IMR-90 (cell line): ENCODE measurements at regions not wholly inside any gene's neighbourhood (a gene's known extent, or its start where the extent isn't known, plus 50 kb on each side); places are given as distances from the start of the nearest gene placed in this dataset.

Experiments
- ATAC-seq: fragments of 200-7000 bp; cut with Tn5 transposase; 2 replicates; pipeline ENCODE4 v1.9.1; 2020; ENCODE audit warnings: low read depth, mild to moderate bottlenecking, moderate library complexity
- BruUV-seq: library from RNA; stranded (reverse); fragments of 400-500 nt; replicated peaks from 2 replicates; lab custom pipeline; 2021; lab: Mats Ljungman, UMichigan
- CTCF ChIA-PET: fragments of 300-600 bp; formaldehyde crosslinking; extraction: SDS; loops from one replicate; lab custom pipeline; 2021; ENCODE audit warnings: antibody characterized with exemption; lab: Yijun Ruan, JAX
- POLR2A ChIA-PET: fragments of 300-600 bp; sonication (Branson Sonifier 250); formaldehyde crosslinking; loops from one replicate; lab custom pipeline; 2022; ENCODE audit warnings: antibody characterized with exemption; ENCODE audit not compliant: unreplicated experiment; lab: Charles Lee
- DNase-seq: peaks from one replicate; pipeline ENCODE4 v3.0.0; 2013
- H2AFZ ChIP-seq: replicated peaks from 2 replicates; pipeline ENCODE3; 2013; ENCODE audit warnings: low read length, mild to moderate bottlenecking; ENCODE audit not compliant: poor library complexity
- H2AK5ac ChIP-seq: 2 replicates; pipeline ENCODE4 v1.6.1; 2013; ENCODE audit warnings: low read depth, low read length, inconsistent platforms
- H2AK9ac ChIP-seq: replicated peaks from 2 replicates; pipeline ENCODE3; 2013; ENCODE audit warnings: mild to moderate bottlenecking, low read depth, low read length, moderate library complexity; ENCODE audit not compliant: poor library complexity
- H2BK120ac ChIP-seq: 2 replicates; pipeline ENCODE4 v1.6.1; 2013; ENCODE audit warnings: low read depth, low read length, inconsistent platforms
- H2BK15ac ChIP-seq: 3 replicates; pipeline ENCODE4 v1.6.1; 2013; ENCODE audit warnings: low read depth, low read length, inconsistent platforms
- H2BK20ac ChIP-seq: 2 replicates; pipeline ENCODE4 v1.6.1; 2013; ENCODE audit warnings: low read depth, mild to moderate bottlenecking, inconsistent platforms, low read length, moderate library complexity
- H2BK5ac ChIP-seq: 2 replicates; pipeline ENCODE4 v1.6.1; 2013; ENCODE audit warnings: mild to moderate bottlenecking, low read depth, low read length, inconsistent platforms; ENCODE audit not compliant: poor library complexity, severe bottlenecking
- H3K14ac ChIP-seq: replicated peaks from 2 replicates; pipeline ENCODE4 v1.6.1; 2013; ENCODE audit warnings: low read depth, low read length, inconsistent platforms
- H3K18ac ChIP-seq: 2 replicates; pipeline ENCODE4 v1.6.1; 2013; ENCODE audit warnings: low read depth, low read length, control low read depth
- H3K23ac ChIP-seq: 2 replicates; pipeline ENCODE4 v1.6.1; 2013; ENCODE audit warnings: low read depth, low read length, inconsistent platforms
- H3K27ac ChIP-seq: 2 replicates; pipeline ENCODE4 v1.5.1; 2013; ENCODE audit warnings: mild to moderate bottlenecking, control low read depth, low read length; ENCODE audit not compliant: insufficient read depth
- H3K27me3 ChIP-seq: 2 replicates; pipeline ENCODE4 v1.6.1; 2013; ENCODE audit warnings: low read length; ENCODE audit not compliant: control insufficient read depth, insufficient read depth
- H3K36me3 ChIP-seq: 2 replicates; pipeline ENCODE4 v1.6.1; 2013; ENCODE audit warnings: low read length, mixed read lengths; ENCODE audit not compliant: control insufficient read depth, insufficient read depth
- H3K4ac ChIP-seq: 2 replicates; pipeline ENCODE4 v1.6.1; 2013; ENCODE audit warnings: low read depth, low read length, inconsistent platforms
- H3K4me1 ChIP-seq: 2 replicates; pipeline ENCODE4 v1.6.1; 2013; ENCODE audit warnings: low read length, mixed read lengths; ENCODE audit not compliant: control insufficient read depth, insufficient read depth
- H3K4me2 ChIP-seq: 2 replicates; pipeline ENCODE4 v1.6.1; 2013; ENCODE audit warnings: low read depth, mild to moderate bottlenecking, control low read depth, low read length, moderate library complexity
- H3K4me3 ChIP-seq: 2 replicates; pipeline ENCODE4 v1.5.1; 2013; ENCODE audit warnings: low read depth, mild to moderate bottlenecking, control low read depth, low read length, moderate library complexity; ENCODE audit not compliant: insufficient read depth
- H3K56ac ChIP-seq: 2 replicates; pipeline ENCODE4 v1.6.1; 2013; ENCODE audit warnings: low read length, inconsistent platforms; ENCODE audit not compliant: insufficient read depth; ENCODE audit errors: extremely low read depth
- H3K79me1 ChIP-seq, 2 experiments: 2 replicates each; pipeline ENCODE4 v1.6.1; 2013; ENCODE audit warnings: low read length in 2 of 2, inconsistent platforms in 1 of 2, low read depth in 1 of 2
- H3K9ac ChIP-seq: 2 replicates; pipeline ENCODE4 v1.6.1; 2013; ENCODE audit warnings: low read depth, low read length, control low read depth
- H3K9me1 ChIP-seq: 2 replicates; pipeline ENCODE4 v1.6.1; 2013; ENCODE audit warnings: low read length, inconsistent platforms; ENCODE audit not compliant: insufficient read depth
- H3K9me3 ChIP-seq: 2 replicates; pipeline ENCODE4 v1.6.1; 2013; ENCODE audit warnings: low read length; ENCODE audit not compliant: control insufficient read depth, insufficient read depth
- H4K20me1 ChIP-seq: 2 replicates; pipeline ENCODE4 v1.6.1; 2013; ENCODE audit warnings: low read length, inconsistent platforms; ENCODE audit not compliant: insufficient read depth
- H4K5ac ChIP-seq: 2 replicates; pipeline ENCODE4 v1.6.1; 2013; ENCODE audit warnings: mild to moderate bottlenecking, low read depth, low read length, control low read depth
- H4K8ac ChIP-seq, 2 experiments: 2 replicates each; pipeline ENCODE4 v1.6.1; 2013; ENCODE audit warnings: low read depth in 2 of 2, low read length in 2 of 2, control low read depth in 1 of 2, inconsistent platforms in 1 of 2
- H4K91ac ChIP-seq: 2 replicates; pipeline ENCODE4 v1.6.1; 2013; ENCODE audit warnings: low read depth, low read length, inconsistent platforms; ENCODE audit not compliant: insufficient read depth
- BHLHE40 ChIP-seq: fragments of 150-350 bp; IDR thresholded peaks from 2 replicates; pipeline ENCODE4 v1.6.1; 2016; ENCODE audit warnings: mild to moderate bottlenecking, low read depth, low read length
- MAFK ChIP-seq: IDR thresholded peaks from 2 replicates; pipeline ENCODE4 v1.6.1; 2012; ENCODE audit warnings: low read depth, low read length, improper control_type of control experiment
- RFX5 ChIP-seq: IDR thresholded peaks from 2 replicates; pipeline ENCODE4 v1.8.0; 2012; ENCODE audit warnings: low read depth, mild to moderate bottlenecking, low read length, moderate library complexity
- WGBS, 2 experiments: methylation state at CpG; one replicate each; pipeline versions ENCODE4 v1.1.5 to v1.1.7; 2013; ENCODE audit warnings: missing lambda C conversion rate in 2 of 2; ENCODE audit not compliant: insufficient read length in 1 of 2; ENCODE audit errors: extremely low coverage in 2 of 2; 5-methylcytosine and 5-hydroxymethylcytosine counted together
- dilution Hi-C: fragments of 300-500 bp; cut with HindIII; formaldehyde crosslinking; loops from one replicate; pipeline ENCODE4 v1.14.3; 2018; ENCODE audit warnings: low sequenced_read_pairs; ENCODE audit not compliant: unreplicated experiment
- in situ Hi-C: fragments of 300-500 bp; cut with MboI; formaldehyde crosslinking; loops from 3 replicates; pipeline ENCODE4 v1.14.3; 2019; ENCODE audit warnings: low sequenced_read_pairs, inconsistent platforms, mixed read lengths
- intact Hi-C: fragments of 100-400 bp; cut with micrococcal nuclease; formaldehyde crosslinking; loops from 2 replicates; pipeline ENCODE4 v1.10.0; 2022

DNA sequence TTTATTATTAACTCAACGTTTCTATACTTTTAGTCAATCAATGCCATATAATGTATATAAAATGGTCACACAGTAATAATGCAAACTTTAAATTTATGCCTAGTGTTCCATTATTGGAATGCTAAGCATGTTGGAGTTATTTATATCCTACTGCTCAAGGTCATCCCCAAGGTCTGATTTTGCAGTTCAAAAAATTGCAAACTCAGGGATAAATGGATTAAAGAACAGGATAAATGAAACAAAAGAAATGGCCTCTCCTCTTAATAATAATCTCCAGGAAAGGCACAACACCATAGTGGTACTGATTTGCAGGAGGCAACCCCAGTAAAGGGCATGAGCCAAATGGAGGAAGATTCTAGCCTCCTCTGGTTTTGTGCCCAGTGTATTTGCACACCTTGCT is 436.4 kb downstream of the EPHA4 start:
- POLR2A ChIA-PET, result no interaction called here

More for the DNA sequence above, 436.4 kb downstream of the EPHA4 start:
- Histone ChIP-seq H3K4ac (no peak overlapping the region), H3K9me3 (no peaks in the 10 kb centered on the region), H4K8ac (no peak overlapping the region), H3K27ac (no peak overlapping the region), H3K18ac (no peak overlapping the region), H3K36me3 (no peaks in the 10 kb centered on the region), H3K9ac (no peak overlapping the region), H3K27me3 (no peaks in the 10 kb centered on the region), H4K5ac (no peak overlapping the region), H2BK20ac (no peak overlapping the region), H3K14ac (no peak overlapping the region), H3K9me1 (no peaks in the 10 kb centered on the region), H3K56ac (no peak overlapping the region), H3K4me1 (no peaks in the 10 kb centered on the region), H2BK15ac (no peak overlapping the region), H2BK5ac (no peak overlapping the region), H4K91ac (no peak overlapping the region), H3K4me3 (no peak overlapping the region), H2AFZ (no peak overlapping the region), H3K79me1 (no peaks in the 10 kb centered on the region), H4K20me1 (no peaks in the 10 kb centered on the region), H2AK5ac (no peak overlapping the region), H2BK120ac (no peak overlapping the region), H3K23ac (no peak overlapping the region), H2AK9ac (no peak overlapping the region), H3K4me2 (no peak overlapping the region)
- DNase-seq (no peak), ATAC-seq (no peak)
- TF ChIP-seq BHLHE40 (no peak), RFX5 (no peak), MAFK (peak; percentile 61; the same call in 1 of the 2 replicates)
- intact Hi-C loops, result no loop called here
- no CpG with 5 or more reads among the region's 1 CpG for WGBS, 2 experiments
- dilution Hi-C loops, result no loop called here
- CTCF ChIA-PET, result interaction anchor here (0.6 kb wide), 2 partner anchors 12 to 1495 kb away, joined by 3 read pairs; no protein-coding TSS in a partner anchor
- in situ Hi-C loops, result no loop called here
- no TSS peak for BruUV-seq
